GM18511 (cell line): ENCODE measurements at regions not wholly inside any gene's neighbourhood (a gene's known extent, or its start where the extent isn't known, plus 50 kb on each side); places are given as distances from the start of the nearest gene placed in this dataset.
A peak's percentile ranks its signal among the peaks of the same experiment; 100 is the strongest.

Source experiments
- ATAC-seq: cut with Tn5 transposase; IDR thresholded peaks from one replicate; pipeline ENCODE4 v1.9.1; 2021; ENCODE audit warnings: mild to moderate bottlenecking, moderate library complexity; ENCODE audit not compliant: unreplicated experiment

DNA sequence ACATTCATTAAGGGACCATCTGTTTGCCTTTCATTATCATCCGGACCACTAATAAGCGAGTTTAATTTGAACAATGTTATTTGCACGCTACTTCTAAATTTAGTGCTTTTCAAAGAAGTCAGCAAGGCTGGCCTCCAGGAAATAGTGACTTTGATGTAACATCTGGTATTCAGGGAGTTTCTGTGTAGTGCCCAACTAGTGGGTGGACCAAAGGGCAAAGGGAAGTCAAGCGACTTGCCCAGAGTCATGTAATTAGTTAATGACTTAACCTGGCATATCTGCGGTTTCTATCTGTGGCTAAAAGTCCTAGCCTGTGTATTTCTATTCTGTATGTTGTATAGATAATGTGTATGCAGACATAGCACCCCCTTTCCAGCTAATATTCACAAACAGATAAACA is 56.3 kb upstream of the LCORL start:
- no peak for ATAC-seq

GRCh38 chr4:18075823-18076433 is 54.4 kb upstream of the LCORL start:
- peak; percentile 71 for ATAC-seq

- ATAC-seq = no peak
These were observed 50.3 kb upstream of the LCORL start for GRCh38 chr4:18071894-18072293.
